Ectodermal cell (in vitro differentiated cells): ENCODE measurements at regions not wholly inside any gene's neighbourhood (a gene's known extent, or its start where the extent isn't known, plus 50 kb on each side); places are given as distances from the start of the nearest gene placed in this dataset.

ENCODE experiments used
- H3K27ac ChIP-seq: 2 replicates; pipeline ENCODE4 v1.7.0; 2013; ENCODE audit warnings: mild to moderate bottlenecking, low read depth, low read length; ENCODE audit not compliant: insufficient read depth, poor library complexity, severe bottlenecking
- H3K27me3 ChIP-seq: 2 replicates; pipeline ENCODE4 v1.7.0; 2013; ENCODE audit warnings: mild to moderate bottlenecking, low read length; ENCODE audit not compliant: insufficient read depth, control insufficient read depth, poor library complexity, severe bottlenecking
- H3K36me3 ChIP-seq: one replicate; pipeline ENCODE4 v1.7.0; 2013; ENCODE audit warnings: low read length; ENCODE audit not compliant: control insufficient read depth, insufficient read depth
- H3K4me1 ChIP-seq: one replicate; pipeline ENCODE4 v1.7.0; 2013; ENCODE audit warnings: low read length; ENCODE audit not compliant: control insufficient read depth, insufficient read depth
- H3K4me3 ChIP-seq: 2 replicates; pipeline ENCODE4 v1.7.0; 2013; ENCODE audit warnings: low read depth, low read length, control low read depth; ENCODE audit not compliant: insufficient read depth
- H3K9me3 ChIP-seq: 2 replicates; pipeline ENCODE4 v1.7.0; 2013; ENCODE audit warnings: mild to moderate bottlenecking, low read length, moderate library complexity; ENCODE audit not compliant: control insufficient read depth
- WGBS, 2 experiments: methylation state at CpG; one replicate each; pipeline ENCODE4 v1.1.7; 2013; ENCODE audit warnings: missing lambda C conversion rate in 2 of 2; 5-methylcytosine and 5-hydroxymethylcytosine counted together

GRCh38 chr2:143824791-143825190 lies 695.1 kb downstream of the ZEB2 start:
- H3K4me3 ChIP-seq, result no peak overlapping the region
- H3K36me3 ChIP-seq, result no peaks in the 10 kb centered on the region
- no peaks in the 10 kb centered on the region for H3K27me3 ChIP-seq
- WGBS, 2 experiments, result 56 to 57% methylated on average over 3 of the region's 3 CpGs
- H3K27ac ChIP-seq, result no peak overlapping the region
- H3K4me1 ChIP-seq, result peaks cover 3% of the 10 kb centered on the region
- H3K9me3 ChIP-seq, result no peaks in the 10 kb centered on the region

GRCh38 chr2:143823876-143824275 lies 694.7 kb downstream of the ARHGAP15 start:
- H3K4me1 ChIP-seq, result no peaks in the 10 kb centered on the region
- no peaks in the 10 kb centered on the region for H3K9me3 ChIP-seq
- H3K4me3 ChIP-seq, result no peak overlapping the region
- no peak overlapping the region for H3K27ac ChIP-seq
- H3K36me3 ChIP-seq, result no peaks in the 10 kb centered on the region
- WGBS, 2 experiments, result 93 to 96% methylated on average over 2 of the region's 2 CpGs
- no peaks in the 10 kb centered on the region for H3K27me3 ChIP-seq

GRCh38 chr2:143823296-143823695 lies 694.1 kb downstream of the ARHGAP15 start:
- Histone ChIP-seq H3K36me3 (no peaks in the 10 kb centered on the region), H3K9me3 (no peaks in the 10 kb centered on the region), H3K4me3 (no peak overlapping the region), H3K4me1 (no peaks in the 10 kb centered on the region), H3K27ac (no peak overlapping the region), H3K27me3 (no peaks in the 10 kb centered on the region)
- 90 to 91% methylated on average over 2 of the region's 2 CpGs for WGBS, 2 experiments

GRCh38 chr2:143822736-143823135 lies 693.5 kb downstream of the ARHGAP15 start:
- Histone ChIP-seq H3K4me3 (no peak overlapping the region), H3K9me3 (no peaks in the 10 kb centered on the region), H3K27me3 (no peaks in the 10 kb centered on the region), H3K4me1 (no peaks in the 10 kb centered on the region), H3K27ac (no peak overlapping the region), H3K36me3 (no peaks in the 10 kb centered on the region)
- 95 to 98% methylated on average over 7 of the region's 8 CpGs for WGBS, 2 experiments

- H3K27me3 ChIP-seq, result no peaks in the 10 kb centered on the region
- WGBS, 2 experiments, result 95 to 97% methylated on average over 6 of the region's 7 CpGs
- no peaks in the 10 kb centered on the region for H3K9me3 ChIP-seq
- no peak overlapping the region for H3K4me3 ChIP-seq
- no peaks in the 10 kb centered on the region for H3K36me3 ChIP-seq
- no peak overlapping the region for H3K27ac ChIP-seq
- peaks cover 8% of the 10 kb centered on the region for H3K4me1 ChIP-seq
Measured at GRCh38 chr2:143819764-143820163, 690.5 kb downstream of the ARHGAP15 start.

DNA sequence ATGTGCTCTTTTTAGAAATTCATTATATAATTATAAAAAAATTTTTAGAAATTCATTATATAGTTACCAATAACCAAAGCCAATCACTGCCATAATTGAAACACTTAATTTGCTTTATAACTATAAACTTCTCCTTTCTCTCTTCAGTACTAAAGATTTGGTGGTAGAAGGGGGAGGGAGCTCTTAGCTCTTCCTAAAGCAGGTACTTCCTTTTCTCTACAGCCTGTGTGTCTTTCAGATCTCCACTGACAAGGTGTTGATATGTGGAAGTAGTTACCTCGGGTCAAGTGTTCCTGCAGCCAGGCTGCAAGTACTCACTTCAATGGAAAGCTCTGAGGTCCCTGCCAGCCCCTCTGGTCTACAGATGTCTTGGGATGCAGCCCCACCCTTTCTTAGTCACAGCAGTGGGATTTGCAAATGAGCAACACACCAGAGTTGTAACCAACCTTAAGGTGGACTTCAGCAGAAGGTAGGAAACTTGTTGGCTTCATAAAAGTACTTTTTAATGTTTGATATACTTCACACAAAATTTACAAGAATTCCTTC lies 690.0 kb downstream of the ARHGAP15 start:
- no peaks in the 10 kb centered on the region for H3K36me3 ChIP-seq
- no peaks in the 10 kb centered on the region for H3K9me3 ChIP-seq
- H3K4me1 ChIP-seq, result peaks cover 8% of the 10 kb centered on the region
- WGBS, 2 experiments, result 60 to 83% methylated on average over 1 of the region's 1 CpG
- no peak overlapping the region for H3K27ac ChIP-seq
- no peaks in the 10 kb centered on the region for H3K27me3 ChIP-seq
- H3K4me3 ChIP-seq, result no peak overlapping the region
